Panc1 (cell line): ENCODE measurements at regions not wholly inside any gene's neighbourhood (a gene's known extent, or its start where the extent isn't known, plus 50 kb on each side); places are given as distances from the start of the nearest gene placed in this dataset.

Experiments
- CTCF ChIP-seq: fragments of 450-650 bp; IDR thresholded peaks from 2 replicates; pipeline ENCODE4 v1.5.1; 2017; ENCODE audit warnings: mild to moderate bottlenecking
- POLR2AphosphoS5 ChIP-seq: IDR thresholded peaks from 2 replicates; pipeline ENCODE4 v1.6.1; 2012; ENCODE audit warnings: mild to moderate bottlenecking, low read depth, low read length, moderate library complexity
- TCF7L2 ChIP-seq: IDR thresholded peaks from 2 replicates; pipeline ENCODE4 v1.6.1; 2011; ENCODE audit warnings: mild to moderate bottlenecking, low read depth, low read length, inconsistent platforms
- TF ChIP-seq, protein P1 (sequence below), 2 experiments: IDR thresholded peaks; 2 replicates each; pipeline ENCODE4 v1.6.1; 2011 to 2012; ENCODE audit warnings: low read depth in 2 of 2, control low read depth in 1 of 2, low read length in 1 of 2, mild to moderate bottlenecking in 1 of 2, moderate library complexity in 1 of 2; ENCODE audit not compliant: insufficient read depth in 1 of 2

DNA sequence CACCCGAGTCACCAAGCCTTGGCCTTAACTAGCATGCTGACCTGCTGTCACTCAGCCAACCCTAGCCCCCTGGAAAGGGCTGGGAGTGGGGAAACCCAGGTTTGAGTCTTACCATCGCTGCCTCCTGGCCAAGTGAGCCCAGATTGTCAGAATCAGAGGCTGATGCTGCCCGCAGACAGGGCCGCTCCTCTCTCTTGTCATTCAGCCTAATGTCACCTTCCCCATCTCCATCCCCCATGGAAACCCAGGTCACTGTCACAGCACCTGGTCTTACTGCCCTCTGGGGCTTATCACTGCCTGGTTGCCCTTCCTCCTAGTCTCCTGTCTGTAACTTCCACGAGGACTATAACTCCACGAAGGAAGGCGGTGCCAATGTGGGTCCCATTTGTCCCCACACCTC is 53.6 kb upstream of the CASZ1 start:
- TF ChIP-seq CTCF (no peak), TCF7L2 (no peak), POLR2AphosphoS5 (no peak)
- TF ChIP-seq, protein P1, sequence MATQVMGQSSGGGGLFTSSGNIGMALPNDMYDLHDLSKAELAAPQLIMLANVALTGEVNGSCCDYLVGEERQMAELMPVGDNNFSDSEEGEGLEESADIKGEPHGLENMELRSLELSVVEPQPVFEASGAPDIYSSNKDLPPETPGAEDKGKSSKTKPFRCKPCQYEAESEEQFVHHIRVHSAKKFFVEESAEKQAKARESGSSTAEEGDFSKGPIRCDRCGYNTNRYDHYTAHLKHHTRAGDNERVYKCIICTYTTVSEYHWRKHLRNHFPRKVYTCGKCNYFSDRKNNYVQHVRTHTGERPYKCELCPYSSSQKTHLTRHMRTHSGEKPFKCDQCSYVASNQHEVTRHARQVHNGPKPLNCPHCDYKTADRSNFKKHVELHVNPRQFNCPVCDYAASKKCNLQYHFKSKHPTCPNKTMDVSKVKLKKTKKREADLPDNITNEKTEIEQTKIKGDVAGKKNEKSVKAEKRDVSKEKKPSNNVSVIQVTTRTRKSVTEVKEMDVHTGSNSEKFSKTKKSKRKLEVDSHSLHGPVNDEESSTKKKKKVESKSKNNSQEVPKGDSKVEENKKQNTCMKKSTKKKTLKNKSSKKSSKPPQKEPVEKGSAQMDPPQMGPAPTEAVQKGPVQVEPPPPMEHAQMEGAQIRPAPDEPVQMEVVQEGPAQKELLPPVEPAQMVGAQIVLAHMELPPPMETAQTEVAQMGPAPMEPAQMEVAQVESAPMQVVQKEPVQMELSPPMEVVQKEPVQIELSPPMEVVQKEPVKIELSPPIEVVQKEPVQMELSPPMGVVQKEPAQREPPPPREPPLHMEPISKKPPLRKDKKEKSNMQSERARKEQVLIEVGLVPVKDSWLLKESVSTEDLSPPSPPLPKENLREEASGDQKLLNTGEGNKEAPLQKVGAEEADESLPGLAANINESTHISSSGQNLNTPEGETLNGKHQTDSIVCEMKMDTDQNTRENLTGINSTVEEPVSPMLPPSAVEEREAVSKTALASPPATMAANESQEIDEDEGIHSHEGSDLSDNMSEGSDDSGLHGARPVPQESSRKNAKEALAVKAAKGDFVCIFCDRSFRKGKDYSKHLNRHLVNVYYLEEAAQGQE (IDR thresholded peaks at IDR 0.05; ENCODE audit: insufficient read depth in 1 of 2, low read depth in 2 of 2, low read length in 1 of 2) = no peak
